Astrocyte (in vitro differentiated cells and primary cell): ENCODE measurements at regions not wholly inside any gene's neighbourhood (a gene's known extent, or its start where the extent isn't known, plus 50 kb on each side); places are given as distances from the start of the nearest gene placed in this dataset.

Experiments used
- DNase-seq: peaks from one replicate; pipeline ENCODE4 v3.0.0-alpha.2; 2010; ENCODE audit warnings: low read depth
- FAIRE-seq: peaks from 2 replicates; lab custom pipeline; 2011; peaks lifted over from hg19 to GRCh38; lab: Jason Lieb, UNC
- H2AFZ ChIP-seq: 2 replicates; pipeline ENCODE4 v1.6.0; 2012; ENCODE audit warnings: low read depth, low read length, inconsistent platforms
- H3K27ac ChIP-seq: 2 replicates; pipeline ENCODE4 v1.5.1; 2011; ENCODE audit warnings: low read depth, low read length, inconsistent platforms
- H3K27me3 ChIP-seq: 2 replicates; pipeline ENCODE4 v1.6.0; 2011; ENCODE audit warnings: low read length, inconsistent platforms; ENCODE audit not compliant: insufficient read depth
- H3K36me3 ChIP-seq: 2 replicates; pipeline ENCODE4 v1.5.1; 2011; ENCODE audit warnings: low read length, inconsistent platforms; ENCODE audit not compliant: insufficient read depth
- H3K4me1 ChIP-seq: 2 replicates; pipeline ENCODE4 v1.5.1; 2011; ENCODE audit warnings: low read length, inconsistent platforms; ENCODE audit not compliant: insufficient read depth
- H3K4me2 ChIP-seq: 2 replicates; pipeline ENCODE4 v1.6.0; 2012; ENCODE audit warnings: low read length, inconsistent platforms
- H3K4me3 ChIP-seq: 2 replicates; pipeline ENCODE4 v1.5.1; 2011; ENCODE audit warnings: low read depth, mild to moderate bottlenecking, low read length, inconsistent platforms; ENCODE audit not compliant: insufficient read depth
- H3K79me2 ChIP-seq: 2 replicates; pipeline ENCODE4 v1.6.0; 2012; ENCODE audit warnings: mild to moderate bottlenecking, low read length, inconsistent platforms; ENCODE audit not compliant: insufficient read depth
- H3K9ac ChIP-seq: 2 replicates; pipeline ENCODE4 v1.6.0; 2012; ENCODE audit warnings: mild to moderate bottlenecking, low read length, inconsistent platforms
- H3K9me3 ChIP-seq: 2 replicates; pipeline ENCODE4 v1.5.1; 2012; ENCODE audit warnings: low read depth, mild to moderate bottlenecking, low read length, inconsistent platforms; ENCODE audit not compliant: insufficient read depth
- H4K20me1 ChIP-seq: 2 replicates; pipeline ENCODE4 v1.6.0; 2012; ENCODE audit warnings: low read length, inconsistent platforms; ENCODE audit not compliant: insufficient read depth
- H3K27ac Mint-ChIP-seq: one replicate; pipeline ENCODE4 v1.8.0; 2021; ENCODE audit warnings: mild to moderate bottlenecking, mixed read lengths; ENCODE audit not compliant: unreplicated experiment
- H3K27me3 Mint-ChIP-seq: one replicate; pipeline ENCODE4 v1.8.0; 2021; ENCODE audit warnings: low read depth, mixed read lengths; ENCODE audit not compliant: unreplicated experiment
- H3K36me3 Mint-ChIP-seq: one replicate; pipeline ENCODE4 v1.8.0; 2021; ENCODE audit warnings: low read depth, mixed read lengths; ENCODE audit not compliant: unreplicated experiment
- H3K4me1 Mint-ChIP-seq: one replicate; pipeline ENCODE4 v1.8.0; 2021; ENCODE audit warnings: low read depth, mixed read lengths; ENCODE audit not compliant: unreplicated experiment
- H3K4me3 Mint-ChIP-seq: one replicate; pipeline ENCODE4 v1.8.0; 2021; ENCODE audit warnings: mild to moderate bottlenecking, moderate library complexity, mixed read lengths; ENCODE audit not compliant: unreplicated experiment
- H3K9me3 Mint-ChIP-seq: one replicate; pipeline ENCODE4 v1.8.0; 2021; ENCODE audit warnings: mild to moderate bottlenecking, mixed read lengths; ENCODE audit not compliant: unreplicated experiment
- EZH2 ChIP-seq: IDR thresholded peaks from 2 replicates; pipeline ENCODE4 v1.6.1; 2012; ENCODE audit warnings: mild to moderate bottlenecking, low read length, inconsistent platforms; ENCODE audit not compliant: insufficient read depth
- TF ChIP-seq, protein P1 (sequence below): IDR thresholded peaks from 2 replicates; pipeline ENCODE4 v1.5.1; 2011; ENCODE audit warnings: low read depth, mild to moderate bottlenecking, inconsistent platforms, low read length, moderate library complexity; ENCODE audit not compliant: insufficient read depth

DNA sequence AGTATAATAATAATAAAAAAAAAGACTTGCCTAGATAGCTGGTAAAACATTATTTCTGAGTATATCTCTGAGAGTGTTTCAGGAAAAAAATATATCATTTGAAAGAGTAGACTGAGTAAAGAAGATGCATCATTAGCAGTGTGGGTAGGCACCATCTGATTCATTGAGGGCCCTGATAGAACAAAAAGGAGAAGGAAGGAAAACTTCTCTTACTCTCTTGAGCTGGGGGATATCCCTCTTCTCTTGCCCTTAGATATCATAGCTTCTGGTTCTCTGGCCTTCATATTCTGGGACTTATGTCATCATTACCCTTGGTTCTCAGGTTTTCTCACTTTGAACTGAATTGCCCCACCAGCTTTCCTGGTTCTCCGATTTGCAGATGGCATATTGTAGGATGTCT is 177.6 kb upstream of the EDNRB start:
- DNase-seq (no peak), FAIRE-seq (no peak)
- H3K9ac ChIP-seq, result no peak overlapping the region
- no peaks in the 10 kb centered on the region for H3K36me3 ChIP-seq
- H3K9me3 Mint-ChIP-seq, result no peaks in the 10 kb centered on the region
- H3K27ac ChIP-seq, result no peak overlapping the region
- no peaks in the 10 kb centered on the region for H4K20me1 ChIP-seq
- no peaks in the 10 kb centered on the region for H3K4me1 Mint-ChIP-seq
- H2AFZ ChIP-seq, result no peak overlapping the region
- no peak overlapping the region for H3K4me2 ChIP-seq
- H3K27ac Mint-ChIP-seq, result no peak overlapping the region
- no peaks in the 10 kb centered on the region for H3K27me3 ChIP-seq
- no peaks in the 10 kb centered on the region for H3K79me2 ChIP-seq
- TF ChIP-seq, protein P1, sequence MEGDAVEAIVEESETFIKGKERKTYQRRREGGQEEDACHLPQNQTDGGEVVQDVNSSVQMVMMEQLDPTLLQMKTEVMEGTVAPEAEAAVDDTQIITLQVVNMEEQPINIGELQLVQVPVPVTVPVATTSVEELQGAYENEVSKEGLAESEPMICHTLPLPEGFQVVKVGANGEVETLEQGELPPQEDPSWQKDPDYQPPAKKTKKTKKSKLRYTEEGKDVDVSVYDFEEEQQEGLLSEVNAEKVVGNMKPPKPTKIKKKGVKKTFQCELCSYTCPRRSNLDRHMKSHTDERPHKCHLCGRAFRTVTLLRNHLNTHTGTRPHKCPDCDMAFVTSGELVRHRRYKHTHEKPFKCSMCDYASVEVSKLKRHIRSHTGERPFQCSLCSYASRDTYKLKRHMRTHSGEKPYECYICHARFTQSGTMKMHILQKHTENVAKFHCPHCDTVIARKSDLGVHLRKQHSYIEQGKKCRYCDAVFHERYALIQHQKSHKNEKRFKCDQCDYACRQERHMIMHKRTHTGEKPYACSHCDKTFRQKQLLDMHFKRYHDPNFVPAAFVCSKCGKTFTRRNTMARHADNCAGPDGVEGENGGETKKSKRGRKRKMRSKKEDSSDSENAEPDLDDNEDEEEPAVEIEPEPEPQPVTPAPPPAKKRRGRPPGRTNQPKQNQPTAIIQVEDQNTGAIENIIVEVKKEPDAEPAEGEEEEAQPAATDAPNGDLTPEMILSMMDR, result no peak
- no peak for TF ChIP-seq EZH2
- no peaks in the 10 kb centered on the region for H3K4me1 ChIP-seq
- H3K4me3 ChIP-seq, result no peak overlapping the region
- no peaks in the 10 kb centered on the region for H3K27me3 Mint-ChIP-seq
- no peak overlapping the region for H3K4me3 Mint-ChIP-seq
- H3K36me3 Mint-ChIP-seq, result no peaks in the 10 kb centered on the region
- H3K9me3 ChIP-seq, result no peaks in the 10 kb centered on the region

DNA sequence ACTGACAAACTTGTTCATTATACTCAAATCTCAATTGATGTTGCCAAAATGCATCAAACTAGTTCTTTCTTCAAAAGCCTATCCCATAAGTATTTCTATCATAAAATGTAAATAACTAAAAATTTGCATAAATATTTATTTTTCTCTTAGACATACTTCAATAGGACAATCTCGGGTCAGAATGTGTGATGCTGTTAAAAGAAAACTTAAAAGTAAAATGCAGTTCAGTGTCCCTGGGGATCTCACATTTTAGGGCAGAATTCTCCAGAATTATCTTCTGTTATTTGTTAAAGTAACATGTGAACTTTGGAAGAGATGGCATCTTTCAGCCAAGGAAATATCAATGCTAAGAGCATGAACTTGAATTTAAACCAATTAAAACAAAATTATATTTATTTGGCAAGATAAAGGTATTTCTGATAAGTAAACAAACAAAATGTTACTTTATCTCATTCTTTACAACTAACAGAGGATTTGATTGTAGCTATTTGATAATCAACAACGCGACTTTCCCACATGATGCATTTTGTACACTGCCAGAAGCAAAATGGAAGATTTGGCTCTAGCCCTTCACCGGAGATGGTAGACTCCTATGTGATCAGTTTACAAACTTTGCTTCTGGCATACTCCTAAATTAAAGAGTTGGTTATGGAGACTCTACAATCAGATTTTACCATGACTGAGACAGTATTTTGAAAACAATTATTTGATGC is 169.5 kb upstream of the EDNRB start:
- H3K36me3 ChIP-seq, result no peaks in the 10 kb centered on the region
- DNase-seq (no peak), FAIRE-seq (no peak)
- no peak overlapping the region for H3K9ac ChIP-seq
- no peaks in the 10 kb centered on the region for H3K27me3 ChIP-seq
- H3K36me3 Mint-ChIP-seq, result no peaks in the 10 kb centered on the region
- no peak overlapping the region for H2AFZ ChIP-seq
- H3K4me1 Mint-ChIP-seq, result peaks cover 2% of the 10 kb centered on the region
- H3K4me2 ChIP-seq, result no peak overlapping the region
- no peak overlapping the region for H3K27ac Mint-ChIP-seq
- H3K79me2 ChIP-seq, result no peaks in the 10 kb centered on the region
- H3K9me3 ChIP-seq, result no peaks in the 10 kb centered on the region
- H3K4me1 ChIP-seq, result no peaks in the 10 kb centered on the region
- H3K27me3 Mint-ChIP-seq, result no peaks in the 10 kb centered on the region
- H3K9me3 Mint-ChIP-seq, result no peaks in the 10 kb centered on the region
- no peak for TF ChIP-seq EZH2
- TF ChIP-seq, protein P1, result no peak
- no peak overlapping the region for H3K4me3 ChIP-seq
- no peaks in the 10 kb centered on the region for H4K20me1 ChIP-seq
- H3K27ac ChIP-seq, result no peak overlapping the region
- no peak overlapping the region for H3K4me3 Mint-ChIP-seq
